Lower leg skin (tissue), 4 donors: ENCODE measurements at regions not wholly inside any gene's neighbourhood (a gene's known extent, or its start where the extent isn't known, plus 50 kb on each side); places are given as distances from the start of the nearest gene placed in this dataset.

Experiments
- DNase-seq, 2 donors: peaks; one replicate each; pipeline ENCODE4 v3.0.0-alpha.2; 2019; ENCODE audit warnings: low spot score in 2 of 2
- H3K4me3 ChIP-seq: fragments of 200-600 bp; sonication (generic); 2 replicates; pipeline ENCODE4 v1.5.1; 2017; ENCODE audit warnings: mild to moderate bottlenecking, low read depth; ENCODE audit not compliant: poor library complexity, severe bottlenecking
- CTCF ChIP-seq, 3 donors: fragments of 450-650 bp; IDR thresholded peaks; one replicate each; pipeline ENCODE4 v1.5.1; 2016; ENCODE audit warnings: antibody characterized with exemption in 3 of 3, mild to moderate bottlenecking in 3 of 3, moderate library complexity in 2 of 3
- POLR2A ChIP-seq, 2 donors: fragments of 450-650 bp; IDR thresholded peaks; one replicate each; pipeline ENCODE4 v1.6.1; 2016 to 2017; ENCODE audit warnings: antibody characterized with exemption in 2 of 2, mild to moderate bottlenecking in 1 of 2, moderate library complexity in 1 of 2
- WGBS, 2 donors: methylation state at CpG; one replicate each; pipeline ENCODE4 v1.1.5; 2018; 5-methylcytosine and 5-hydroxymethylcytosine counted together
- intact Hi-C: fragments of 100-400 bp; cut with DNase I; formaldehyde crosslinking; loops from one replicate; pipeline ENCODE4 v1.15.0; 2023; ENCODE audit warnings: low total_unique reads

- no peak overlapping the region for H3K4me3 ChIP-seq
- TF ChIP-seq CTCF (IDR thresholded peaks at IDR 0.05) (no peak), POLR2A (IDR thresholded peaks at IDR 0.05) (no peak)
- no peak for DNase-seq
- WGBS, 2 donors = 72 to 84% methylated on average over 3 of the region's 3 CpGs
- intact Hi-C loops = no loop called here
Observed at GRCh38 chr4:100828364-100828763, 310.5 kb upstream of the EMCN start.

- intact Hi-C loops = no loop called here
- no peak overlapping the region for H3K4me3 ChIP-seq
- TF ChIP-seq POLR2A (IDR thresholded peaks at IDR 0.05) (no peak), CTCF (IDR thresholded peaks at IDR 0.05) (no peak)
- DNase-seq = no peak
Observed at GRCh38 chr4:100827756-100828155, 309.9 kb upstream of the EMCN start.

- TF ChIP-seq POLR2A (IDR thresholded peaks at IDR 0.05) = no peak
- TF ChIP-seq CTCF (IDR thresholded peaks at IDR 0.05) = no peak
- intact Hi-C loops = no loop called here
- H3K4me3 ChIP-seq = no peak overlapping the region
- DNase-seq = no peak
- 60 to 62% methylated on average over 7 of the region's 7 CpGs for WGBS, 2 donors
Observed at GRCh38 chr4:100826808-100827548, 309.2 kb upstream of the EMCN start.

- intact Hi-C loops = no loop called here
- no peak overlapping the region for H3K4me3 ChIP-seq
- TF ChIP-seq CTCF (IDR thresholded peaks at IDR 0.05) (no peak), POLR2A (IDR thresholded peaks at IDR 0.05) (no peak)
- no peak for DNase-seq
Observed at GRCh38 chr4:100826067-100826466, 308.2 kb upstream of the EMCN start.

- no peak for DNase-seq
- no peak overlapping the region for H3K4me3 ChIP-seq
- no peak for TF ChIP-seq POLR2A (IDR thresholded peaks at IDR 0.05)
- TF ChIP-seq CTCF (IDR thresholded peaks at IDR 0.05) = no peak
- intact Hi-C loops = no loop called here
Observed at GRCh38 chr4:100823993-100824323, 306.1 kb upstream of the EMCN start.
